PC-3 (cell line): ENCODE measurements at regions not wholly inside any gene's neighbourhood (a gene's known extent, or its start where the extent isn't known, plus 50 kb on each side); places are given as distances from the start of the nearest gene placed in this dataset.

Experiments used
- ATAC-seq: fragments of 200-7000 bp; cut with Tn5 transposase; 2 replicates; pipeline ENCODE4 v1.9.1; 2020; ENCODE audit warnings: mild to moderate bottlenecking, moderate library complexity
- BruUV-seq: library from RNA; stranded (reverse); fragments of 400-500 nt; replicated peaks from 2 replicates; lab custom pipeline; 2021; lab: Mats Ljungman, UMichigan
- CTCF ChIA-PET: fragments of 300-600 bp; sonication (Branson Sonifier 250); formaldehyde crosslinking; loops from one replicate; lab custom pipeline; 2022; ENCODE audit warnings: antibody characterized with exemption; lab: Charles Lee
- POLR2A ChIA-PET: fragments of 300-600 bp; sonication (Branson Sonifier 250); formaldehyde crosslinking; loops from one replicate; lab custom pipeline; 2022; ENCODE audit warnings: antibody characterized with exemption; ENCODE audit not compliant: unreplicated experiment; lab: Charles Lee
- DNase-seq: peaks from one replicate; pipeline ENCODE4 v3.0.0-alpha.2; 2015
- H2AFZ ChIP-seq: fragments of 300-600 bp; sonication (generic); 2 replicates; pipeline ENCODE4 v1.6.0; 2016; ENCODE audit warnings: antibody characterized with exemption, low read length
- H3F3A ChIP-seq: fragments of 300-600 bp; sonication (generic); one replicate; pipeline ENCODE4 v1.6.0; 2017; ENCODE audit warnings: antibody characterized with exemption, low read length, control low read depth, mild to moderate bottlenecking; ENCODE audit not compliant: unreplicated experiment
- H3K27ac ChIP-seq: fragments of 300-600 bp; sonication (generic); 2 replicates; pipeline ENCODE4 v1.5.1; 2016; ENCODE audit warnings: mild to moderate bottlenecking, low read length
- H3K27me3 ChIP-seq: fragments of 300-600 bp; sonication (generic); 2 replicates; pipeline ENCODE4 v1.6.1; 2016; ENCODE audit warnings: low read length, mixed read lengths
- H3K36me3 ChIP-seq: fragments of 300-600 bp; sonication (generic); 2 replicates; pipeline ENCODE4 v1.6.1; 2016; ENCODE audit warnings: low read depth, mixed run types, low read length, mixed read lengths
- H3K4me1 ChIP-seq: fragments of 300-600 bp; sonication (generic); 2 replicates; pipeline ENCODE4 v1.5.1; 2016; ENCODE audit warnings: low read length; ENCODE audit not compliant: insufficient read depth
- H3K4me2 ChIP-seq: fragments of 300-600 bp; sonication (generic); 2 replicates; pipeline ENCODE4 v1.6.0; 2016; ENCODE audit warnings: low read length
- H3K4me3 ChIP-seq: fragments of 300-600 bp; sonication (generic); 2 replicates; pipeline ENCODE4 v1.5.1; 2016; ENCODE audit warnings: mild to moderate bottlenecking, low read length, mixed read lengths
- H3K79me2 ChIP-seq: fragments of 300-600 bp; sonication (generic); 2 replicates; pipeline ENCODE4 v1.6.1; 2017; ENCODE audit warnings: low read length, mixed read lengths
- H3K9ac ChIP-seq: fragments of 300-600 bp; sonication (generic); 2 replicates; pipeline ENCODE4 v1.6.0; 2016; ENCODE audit warnings: mild to moderate bottlenecking, low read length
- H3K9me2 ChIP-seq: fragments of 300-600 bp; sonication (generic); replicated peaks from 2 replicates; pipeline ENCODE4 v1.6.1; 2016; ENCODE audit warnings: mixed run types, low read length, mixed read lengths
- H3K9me3 ChIP-seq: fragments of 300-600 bp; sonication (generic); 2 replicates; pipeline ENCODE4 v1.6.1; 2016; ENCODE audit warnings: low read length, mixed read lengths
- H4K20me1 ChIP-seq: fragments of 300-600 bp; sonication (generic); 2 replicates; pipeline ENCODE4 v1.6.1; 2016; ENCODE audit warnings: low read length, mixed read lengths
- CTCF ChIP-seq: fragments of 300-600 bp; sonication (generic); conservative IDR thresholded peaks from 2 replicates; pipeline ENCODE4 v1.5.1; 2017; ENCODE audit warnings: antibody characterized with exemption, low read depth, mild to moderate bottlenecking, low read length
- EZH2 ChIP-seq: fragments of 300-600 bp; sonication (generic); IDR thresholded peaks from one replicate; pipeline ENCODE4 v1.6.1; 2017; ENCODE audit warnings: antibody characterized with exemption, mild to moderate bottlenecking, low read length; ENCODE audit not compliant: unreplicated experiment
- EZH2phosphoT487 ChIP-seq: fragments of 300-600 bp; sonication (generic); IDR thresholded peaks from 2 replicates; pipeline ENCODE4 v1.6.1; 2018; ENCODE audit warnings: mild to moderate bottlenecking, antibody characterized with exemption, low read length, borderline replicate concordance
- intact Hi-C: fragments of 100-400 bp; cut with micrococcal nuclease; formaldehyde crosslinking; loops from 2 replicates; pipeline ENCODE4 v1.9.0; 2023

DNA sequence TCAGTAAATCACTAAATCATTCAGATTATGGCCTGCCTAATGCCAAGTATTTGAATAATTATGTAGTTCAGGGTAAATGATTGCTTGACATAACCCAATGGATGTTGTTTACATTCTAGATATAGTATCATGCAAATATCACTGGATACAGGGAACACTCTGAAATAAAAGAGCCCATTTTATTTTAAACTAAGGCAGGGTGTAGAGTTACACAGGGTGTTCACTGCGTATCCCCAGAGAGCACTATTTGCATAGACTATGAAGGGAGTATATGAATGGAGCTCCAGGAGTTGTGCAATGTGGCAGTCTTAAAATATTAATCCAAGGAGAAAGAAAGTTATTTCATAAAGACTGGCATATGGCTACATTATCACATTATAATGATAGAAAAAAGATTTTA, 701.1 kb upstream of the KLHL29 start:
- H4K20me1 ChIP-seq: no peaks in the 10 kb centered on the region
- no peaks in the 10 kb centered on the region for H3K79me2 ChIP-seq
- no peaks in the 10 kb centered on the region for H3K27me3 ChIP-seq
- no peaks in the 10 kb centered on the region for H3K9me3 ChIP-seq
- ChIA-PET CTCF (no interaction called here), POLR2A (no interaction called here)
- no peaks in the 10 kb centered on the region for H3K9me2 ChIP-seq
- H3K4me2 ChIP-seq: no peak overlapping the region
- TF ChIP-seq EZH2: no peak
- no peak for TF ChIP-seq EZH2phosphoT487
- no peak for TF ChIP-seq CTCF
- H3K27ac ChIP-seq: no peak overlapping the region
- no peaks in the 10 kb centered on the region for H3K4me1 ChIP-seq
- no peaks in the 10 kb centered on the region for H3K36me3 ChIP-seq
- no peak for DNase-seq
- intact Hi-C loops: no loop called here
- no peaks in the 10 kb centered on the region for H3F3A ChIP-seq
- no peak overlapping the region for H3K9ac ChIP-seq
- no TSS peak for BruUV-seq
- H2AFZ ChIP-seq: no peak overlapping the region
- no peak overlapping the region for H3K4me3 ChIP-seq
- no peak for ATAC-seq

DNA sequence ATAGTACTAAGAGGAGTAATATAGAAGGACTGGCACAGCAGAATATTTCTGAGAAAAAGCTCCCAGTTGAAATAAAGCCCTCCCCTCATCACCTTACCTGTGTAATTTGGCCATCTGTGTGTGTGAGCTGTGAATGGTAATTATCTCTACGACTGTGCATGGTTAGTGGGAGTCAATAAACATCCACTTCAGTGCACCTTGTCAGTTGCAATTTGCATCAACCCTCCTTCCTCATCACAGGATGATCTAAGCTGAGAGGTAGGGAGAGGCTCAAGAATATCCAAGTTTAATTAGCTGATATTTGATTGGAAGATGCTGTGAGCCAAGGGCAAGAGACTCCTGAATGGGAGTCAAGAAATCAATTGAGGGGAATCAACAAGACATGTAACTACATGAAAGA, 694.9 kb upstream of the KLHL29 start:
- Histone ChIP-seq H3K4me2 (no peak overlapping the region), H3K79me2 (no peaks in the 10 kb centered on the region), H3K9me2 (no peaks in the 10 kb centered on the region), H3F3A (no peaks in the 10 kb centered on the region), H3K4me1 (no peaks in the 10 kb centered on the region), H3K9ac (no peak overlapping the region), H3K27ac (no peak overlapping the region), H3K4me3 (no peak overlapping the region), H3K27me3 (no peaks in the 10 kb centered on the region), H3K9me3 (peaks cover 10% of the 10 kb centered on the region), H2AFZ (no peak overlapping the region), H4K20me1 (no peaks in the 10 kb centered on the region), H3K36me3 (no peaks in the 10 kb centered on the region)
- TF ChIP-seq EZH2phosphoT487 (no peak), EZH2 (no peak), CTCF (no peak)
- intact Hi-C loops: no loop called here
- ChIA-PET POLR2A (no interaction called here), CTCF (no interaction called here)
- ATAC-seq: no peak
- DNase-seq: no peak
- no TSS peak for BruUV-seq

- H4K20me1 ChIP-seq: no peaks in the 10 kb centered on the region
- H3K9me3 ChIP-seq: peaks cover 14% of the 10 kb centered on the region
- TF ChIP-seq EZH2: no peak
- no peak for TF ChIP-seq EZH2phosphoT487
- TF ChIP-seq CTCF: no peak
- no peaks in the 10 kb centered on the region for H3F3A ChIP-seq
- no peaks in the 10 kb centered on the region for H3K4me1 ChIP-seq
- POLR2A ChIA-PET: no interaction called here
- no peaks in the 10 kb centered on the region for H3K9me2 ChIP-seq
- H3K27ac ChIP-seq: no peak overlapping the region
- CTCF ChIA-PET: no interaction called here
- no peak overlapping the region for H3K4me3 ChIP-seq
- intact Hi-C loops: no loop called here
- no peak overlapping the region for H3K9ac ChIP-seq
- H3K27me3 ChIP-seq: no peaks in the 10 kb centered on the region
- H2AFZ ChIP-seq: no peak overlapping the region
- H3K79me2 ChIP-seq: no peaks in the 10 kb centered on the region
- no TSS peak for BruUV-seq
- H3K4me2 ChIP-seq: no peak overlapping the region
- DNase-seq (no peak), ATAC-seq (no peak)
- H3K36me3 ChIP-seq: no peaks in the 10 kb centered on the region
Measured at GRCh38 chr2:22691666-22692065, 693.3 kb upstream of the KLHL29 start.
